Neuronal stem cell (in vitro differentiated cells): ENCODE measurements at regions not wholly inside any gene's neighbourhood (a gene's known extent, or its start where the extent isn't known, plus 50 kb on each side); places are given as distances from the start of the nearest gene placed in this dataset.
"Not testable (repeated sequence)": the region's sequence is repeated elsewhere in the genome, so short reads cannot be mapped to it uniquely, and the experiment has no call there.

Source experiments
- DNase-seq: peaks from one replicate; pipeline ENCODE4 v3.0.0-alpha.2; 2013; ENCODE audit warnings: low spot score
- H2AFZ ChIP-seq: one replicate; pipeline ENCODE4 v1.6.1; 2013; ENCODE audit warnings: mild to moderate bottlenecking, low read length, inconsistent platforms
- H2AK5ac ChIP-seq: 2 replicates; pipeline ENCODE4 v1.6.1; 2013; ENCODE audit warnings: low read depth, mild to moderate bottlenecking, inconsistent platforms, low read length, moderate library complexity, mixed read lengths
- H2BK120ac ChIP-seq: 2 replicates; pipeline ENCODE4 v1.6.1; 2013; ENCODE audit warnings: low read depth, mild to moderate bottlenecking, inconsistent platforms, low read length, moderate library complexity, mixed read lengths
- H2BK12ac ChIP-seq: one replicate; pipeline ENCODE4 v1.6.1; 2013; ENCODE audit warnings: low read length, inconsistent platforms
- H2BK15ac ChIP-seq: 2 replicates; pipeline ENCODE4 v1.6.1; 2013; ENCODE audit warnings: mild to moderate bottlenecking, low read length, inconsistent platforms, mixed read lengths
- H2BK5ac ChIP-seq: one replicate; pipeline ENCODE4 v1.6.1; 2013; ENCODE audit warnings: inconsistent platforms, mild to moderate bottlenecking, low read length, moderate library complexity
- H3K14ac ChIP-seq: one replicate; pipeline ENCODE4 v1.6.1; 2013; ENCODE audit warnings: low read length, inconsistent platforms
- H3K18ac ChIP-seq: 2 replicates; pipeline ENCODE4 v1.6.1; 2013; ENCODE audit warnings: low read length, inconsistent platforms
- H3K23ac ChIP-seq: 2 replicates; pipeline ENCODE4 v1.6.1; 2013; ENCODE audit warnings: low read depth, mild to moderate bottlenecking, mixed read lengths, low read length, inconsistent platforms; ENCODE audit not compliant: poor library complexity
- H3K27ac ChIP-seq: replicated peaks from 3 replicates; pipeline ENCODE4 v1.5.1; 2013; ENCODE audit warnings: low read length, inconsistent platforms
- H3K27me3 ChIP-seq, 3 experiments: 2 replicates each; pipeline ENCODE4 v1.6.1; 2013; ENCODE audit warnings: low read length in 3 of 3, mild to moderate bottlenecking in 2 of 3, inconsistent platforms in 1 of 3, low read depth in 1 of 3, mixed read lengths in 1 of 3, moderate library complexity in 1 of 3; ENCODE audit not compliant: control insufficient read depth in 3 of 3, insufficient read depth in 3 of 3
- H3K36me3 ChIP-seq, 2 donors: replicated peaks in 1 of 2; 2 replicates each; pipeline ENCODE4 v1.6.1; 2013; ENCODE audit warnings: low read length in 2 of 2; ENCODE audit not compliant: control insufficient read depth in 2 of 2, insufficient read depth in 2 of 2
- H3K4ac ChIP-seq: 2 replicates; pipeline ENCODE4 v1.6.1; 2013; ENCODE audit warnings: inconsistent platforms, mild to moderate bottlenecking, low read length, moderate library complexity
- H3K4me1 ChIP-seq, 2 donors: 1 replicate in 1 of 2; 2 replicates in 1 of 2; pipeline ENCODE4 v1.6.1; 2013; ENCODE audit warnings: low read length in 2 of 2, low read depth in 1 of 2; ENCODE audit not compliant: control insufficient read depth in 2 of 2, insufficient read depth in 1 of 2
- H3K4me2 ChIP-seq: one replicate; pipeline ENCODE4 v1.6.1; 2013; ENCODE audit warnings: mild to moderate bottlenecking, low read length, inconsistent platforms; ENCODE audit not compliant: insufficient read depth, poor library complexity, severe bottlenecking
- H3K4me3 ChIP-seq, 2 donors: 2 replicates each; pipeline ENCODE4 v1.5.1; 2013; ENCODE audit warnings: low read length in 2 of 2, mild to moderate bottlenecking in 2 of 2, inconsistent platforms in 1 of 2, moderate library complexity in 1 of 2
- H3K79me1 ChIP-seq: one replicate; pipeline ENCODE4 v1.6.1; 2013; ENCODE audit warnings: low read depth, mild to moderate bottlenecking, inconsistent platforms, low read length, moderate library complexity
- H3K9ac ChIP-seq: one replicate; pipeline ENCODE4 v1.6.1; 2013; ENCODE audit warnings: mild to moderate bottlenecking, low read depth, low read length, inconsistent platforms; ENCODE audit not compliant: poor library complexity
- H3K9me3 ChIP-seq, 2 donors: replicated peaks in 1 of 2; 2 replicates each; pipeline versions ENCODE3 to v1.6.1; 2013; ENCODE audit warnings: low read length in 2 of 2, mild to moderate bottlenecking in 2 of 2, inconsistent platforms in 1 of 2, low read depth in 1 of 2, mixed read lengths in 1 of 2, moderate library complexity in 1 of 2; ENCODE audit not compliant: control insufficient read depth in 2 of 2, insufficient read depth in 1 of 2
- H4K8ac ChIP-seq: one replicate; pipeline ENCODE4 v1.6.1; 2013; ENCODE audit warnings: low read depth, mild to moderate bottlenecking, inconsistent platforms, low read length, moderate library complexity
- H4K91ac ChIP-seq: one replicate; pipeline ENCODE4 v1.6.1; 2013; ENCODE audit warnings: low read length, low read depth, mild to moderate bottlenecking, inconsistent platforms; ENCODE audit not compliant: poor library complexity
- WGBS, 2 donors: extraction: QIAGEN DNeasy Blood & Tissue Kit; methylation state at CpG; one replicate each; pipeline ENCODE4 v1.1.7; 2013; ENCODE audit warnings: missing lambda C conversion rate in 2 of 2, mixed read lengths in 1 of 2; ENCODE audit not compliant: insufficient read length in 2 of 2, insufficient replicate concordance in 1 of 2; ENCODE audit errors: extremely low coverage in 2 of 2; 5-methylcytosine and 5-hydroxymethylcytosine counted together

- Histone ChIP-seq H3K9ac (no peak overlapping the region), H3K4me2 (no peak overlapping the region), H3K4me3 (no peak overlapping the region), H2BK12ac (no peak overlapping the region), H3K27ac (no peak overlapping the region), H2AK5ac (no peak overlapping the region), H3K18ac (no peak overlapping the region), H3K4ac (no peak overlapping the region), H3K27me3 (peaks cover 0 to 2% (median 0%) of the 10 kb centered on the region in 3 experiments), H4K91ac (no peak overlapping the region), H3K79me1 (no peaks in the 10 kb centered on the region), H2BK15ac (no peak overlapping the region), H3K23ac (no peak overlapping the region), H3K36me3 (no peaks in the 10 kb centered on the region), H2BK5ac (no peak overlapping the region), H4K8ac (no peak overlapping the region), H2AFZ (no peak overlapping the region), H2BK120ac (no peak overlapping the region), H3K9me3 (no peaks in the 10 kb centered on the region), H3K4me1 (no peaks in the 10 kb centered on the region), H3K14ac (no peak overlapping the region)
- no CpG with 5 or more reads among the region's 1 CpG for WGBS, 2 donors
- no peak for DNase-seq
Observed at GRCh38 chr5:12614608-12615007, 710.4 kb upstream of the CTNND2 start.

GRCh38 chr5:12611132-12611531, 706.9 kb upstream of the CTNND2 start:
- Histone ChIP-seq H4K8ac (no peak overlapping the region), H3K9ac (no peak overlapping the region), H3K27ac (no peak overlapping the region), H2BK120ac (no peak overlapping the region), H3K4me3 (no peak overlapping the region), H3K18ac (no peak overlapping the region), H3K79me1 (no peaks in the 10 kb centered on the region), H3K9me3 (no peaks in the 10 kb centered on the region), H3K23ac (no peak overlapping the region), H3K4me2 (no peak overlapping the region), H3K36me3 (no peaks in the 10 kb centered on the region), H4K91ac (no peak overlapping the region), H2BK15ac (no peak overlapping the region), H2BK5ac (no peak overlapping the region), H3K14ac (no peak overlapping the region), H2AK5ac (no peak overlapping the region), H3K4me1 (no peaks in the 10 kb centered on the region), H3K27me3 (peaks cover 0 to 2% (median 0%) of the 10 kb centered on the region in 3 experiments), H2AFZ (no peak overlapping the region), H2BK12ac (no peak overlapping the region), H3K4ac (no peak overlapping the region)
- no peak for DNase-seq

GRCh38 chr5:12607817-12608216, 703.6 kb upstream of the CTNND2 start:
- H3K27ac ChIP-seq, H3K14ac ChIP-seq, H3K36me3 ChIP-seq, H3K27me3 ChIP-seq, H4K8ac ChIP-seq, H3K9me3 ChIP-seq, H2AFZ ChIP-seq, H3K18ac ChIP-seq, H3K4ac ChIP-seq, H2AK5ac ChIP-seq, H2BK120ac ChIP-seq, H3K23ac ChIP-seq, H2BK12ac ChIP-seq, H3K79me1 ChIP-seq, H3K4me3 ChIP-seq, H4K91ac ChIP-seq, H2BK15ac ChIP-seq, H3K9ac ChIP-seq, H3K4me1 ChIP-seq, DNase-seq, H3K4me2 ChIP-seq, H2BK5ac ChIP-seq: not testable (repeated sequence)
- no CpG with 5 or more reads among the region's 2 CpGs for WGBS, 2 donors

DNA sequence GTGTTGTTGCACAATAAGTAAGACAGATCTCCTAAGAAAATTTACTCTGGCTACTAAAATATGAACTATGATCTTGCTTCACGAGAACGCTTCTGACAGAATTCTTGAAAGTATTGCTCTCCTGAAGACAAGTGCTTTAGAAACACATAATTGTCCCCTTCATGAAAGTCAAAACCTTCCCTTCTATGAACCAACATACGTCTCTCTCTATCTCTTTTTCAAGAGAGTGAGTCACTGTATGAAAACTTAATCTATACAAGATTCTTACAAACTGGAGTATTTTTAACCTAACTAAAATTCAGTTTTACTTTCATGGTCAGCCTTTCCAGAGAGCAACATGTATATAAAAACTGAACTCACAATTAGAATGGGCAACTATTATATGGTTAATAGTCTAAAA, 688.0 kb upstream of the CTNND2 start:
- H3K4me2 ChIP-seq, result no peak overlapping the region
- no peak overlapping the region for H4K8ac ChIP-seq
- H2BK5ac ChIP-seq, result no peak overlapping the region
- H3K4me3 ChIP-seq, result no peak overlapping the region
- no peak overlapping the region for H3K4ac ChIP-seq
- no CpG with 5 or more reads among the region's 3 CpGs for WGBS, 2 donors
- no peak overlapping the region for H2BK12ac ChIP-seq
- no peaks in the 10 kb centered on the region for H3K4me1 ChIP-seq
- no peak overlapping the region for H2AK5ac ChIP-seq
- no peak overlapping the region for H3K27ac ChIP-seq
- H3K36me3 ChIP-seq, result no peaks in the 10 kb centered on the region
- H3K27me3 ChIP-seq, result no peaks in the 10 kb centered on the region
- H3K9me3 ChIP-seq, result no peaks in the 10 kb centered on the region
- no peak overlapping the region for H2BK120ac ChIP-seq
- no peak overlapping the region for H3K23ac ChIP-seq
- no peaks in the 10 kb centered on the region for H3K79me1 ChIP-seq
- no peak for DNase-seq
- no peak overlapping the region for H2BK15ac ChIP-seq
- no peak overlapping the region for H4K91ac ChIP-seq
- no peak overlapping the region for H3K9ac ChIP-seq
- no peak overlapping the region for H3K18ac ChIP-seq
- no peak overlapping the region for H3K14ac ChIP-seq
- H2AFZ ChIP-seq, result no peak overlapping the region
